Astrocyte of the hippocampus (primary cell): ENCODE measurements at regions not wholly inside any gene's neighbourhood (a gene's known extent, or its start where the extent isn't known, plus 50 kb on each side); places are given as distances from the start of the nearest gene placed in this dataset.

ENCODE experiments used
- DNase-seq: peaks from one replicate; pipeline ENCODE4 v3.0.0; 2011; ENCODE audit warnings: low read depth, low spot score

GRCh38 chr4:4808086-4808485 is 51.4 kb upstream of the MSX1 start:
- DNase-seq: no peak

- DNase-seq: no peak
Measured at GRCh38 chr4:4805887-4806286, 53.6 kb upstream of the MSX1 start.

GRCh38 chr4:4803912-4804296 is 55.6 kb upstream of the MSX1 start:
- DNase-seq: no peak

GRCh38 chr4:4803216-4803911 is 56.1 kb upstream of the MSX1 start:
- no peak for DNase-seq

GRCh38 chr4:4800646-4801408 is 58.6 kb upstream of the MSX1 start:
- no peak for DNase-seq

GRCh38 chr4:4794421-4794820 is 65.0 kb upstream of the MSX1 start:
- no peak for DNase-seq

- DNase-seq: no peak
Measured at GRCh38 chr4:4792466-4792865, 67.0 kb upstream of the MSX1 start.

GRCh38 chr4:4791299-4792111 is 68.0 kb upstream of the MSX1 start:
- peak; percentile 11 for DNase-seq

- no peak for DNase-seq
Measured at GRCh38 chr4:4789462-4789861, 70.0 kb upstream of the MSX1 start.

- DNase-seq: no peak
Measured at GRCh38 chr4:4788573-4788972, 70.9 kb upstream of the MSX1 start.

GRCh38 chr4:4787421-4787820 is 72.0 kb upstream of the MSX1 start:
- DNase-seq: no peak

- DNase-seq: no peak
Measured at GRCh38 chr4:4784379-4784778, 75.1 kb upstream of the MSX1 start.

- DNase-seq: no peak
Measured at GRCh38 chr4:4783847-4784246, 75.6 kb upstream of the MSX1 start.

- DNase-seq: no peak
Measured at GRCh38 chr4:4782969-4783368, 76.5 kb upstream of the MSX1 start.

- DNase-seq: no peak
Measured at GRCh38 chr4:4781936-4782707, 77.3 kb upstream of the MSX1 start.

GRCh38 chr4:4780729-4781244 is 78.7 kb upstream of the MSX1 start:
- DNase-seq: peak; percentile 18

GRCh38 chr4:4779486-4779885 is 80.0 kb upstream of the MSX1 start:
- no peak for DNase-seq

GRCh38 chr4:4779054-4779453 is 80.4 kb upstream of the MSX1 start:
- DNase-seq: no peak

- no peak for DNase-seq
Measured at GRCh38 chr4:4778554-4778953, 80.9 kb upstream of the MSX1 start.

- no peak for DNase-seq
Measured at GRCh38 chr4:4776934-4777333, 82.5 kb upstream of the MSX1 start.

- DNase-seq: no peak
Measured at GRCh38 chr4:4776335-4776734, 83.1 kb upstream of the MSX1 start.
